Midbrain (tissue), 1 donor: ENCODE measurements at regions not wholly inside any gene's neighbourhood (a gene's known extent, or its start where the extent isn't known, plus 50 kb on each side); places are given as distances from the start of the nearest gene placed in this dataset.

ENCODE experiments used
- DNase-seq: peaks from one replicate; lab custom pipeline; 2025; lab: John Stamatoyannopoulos, UW

DNA sequence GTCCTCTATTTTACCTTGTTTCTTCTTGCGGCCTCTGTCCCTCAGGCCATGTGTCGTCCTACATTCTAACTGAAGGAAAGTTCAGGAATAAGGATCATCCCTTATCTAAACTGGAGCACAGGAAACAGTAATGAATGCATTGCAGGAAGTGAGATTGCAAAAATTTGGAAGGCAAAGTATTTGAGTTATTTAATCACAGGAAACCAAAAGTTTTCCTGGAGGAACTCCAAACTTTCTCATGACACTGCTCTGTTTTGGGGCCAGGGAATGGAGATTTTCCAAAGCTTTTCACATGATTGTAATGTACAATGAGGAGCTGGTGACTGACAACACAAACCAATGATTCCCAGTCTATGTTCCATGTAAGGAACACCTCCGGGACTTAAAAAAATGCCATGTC lies 57.8 kb upstream of the PLSCR4 start:
- no peak for DNase-seq

DNA sequence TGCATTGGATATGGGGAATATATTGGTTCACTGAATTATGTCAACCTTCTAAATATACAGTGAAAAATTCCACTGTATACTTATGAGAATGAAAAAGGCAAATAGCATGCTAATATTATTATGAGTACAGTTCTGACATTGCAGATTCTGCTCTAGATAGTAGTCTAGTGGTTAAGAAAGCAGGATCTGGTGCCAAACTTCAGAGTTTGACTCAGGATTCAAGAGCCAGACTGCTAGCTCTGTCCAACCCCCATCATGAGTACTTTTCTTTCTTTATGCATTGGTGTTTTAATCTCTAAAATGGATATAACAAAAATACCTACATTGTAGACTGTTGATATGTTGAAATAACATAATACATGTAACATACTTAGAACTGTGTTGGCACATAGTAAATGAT lies 57.3 kb upstream of the PLSCR4 start:
- DNase-seq: no peak

DNA sequence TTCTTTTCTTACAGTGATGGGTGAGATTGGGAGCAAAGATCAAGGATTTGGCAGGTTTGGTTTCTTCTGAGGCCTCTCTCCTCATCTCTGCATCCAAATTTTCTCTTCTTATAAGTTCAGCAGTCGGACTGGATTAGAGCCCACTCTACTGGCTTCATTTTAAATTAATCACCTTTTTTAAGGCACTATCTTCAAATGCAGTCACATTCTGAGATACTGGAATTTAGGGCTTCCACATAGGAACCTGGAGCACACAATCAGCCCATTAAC lies 56.5 kb upstream of the PLSCR4 start:
- no peak for DNase-seq

DNA sequence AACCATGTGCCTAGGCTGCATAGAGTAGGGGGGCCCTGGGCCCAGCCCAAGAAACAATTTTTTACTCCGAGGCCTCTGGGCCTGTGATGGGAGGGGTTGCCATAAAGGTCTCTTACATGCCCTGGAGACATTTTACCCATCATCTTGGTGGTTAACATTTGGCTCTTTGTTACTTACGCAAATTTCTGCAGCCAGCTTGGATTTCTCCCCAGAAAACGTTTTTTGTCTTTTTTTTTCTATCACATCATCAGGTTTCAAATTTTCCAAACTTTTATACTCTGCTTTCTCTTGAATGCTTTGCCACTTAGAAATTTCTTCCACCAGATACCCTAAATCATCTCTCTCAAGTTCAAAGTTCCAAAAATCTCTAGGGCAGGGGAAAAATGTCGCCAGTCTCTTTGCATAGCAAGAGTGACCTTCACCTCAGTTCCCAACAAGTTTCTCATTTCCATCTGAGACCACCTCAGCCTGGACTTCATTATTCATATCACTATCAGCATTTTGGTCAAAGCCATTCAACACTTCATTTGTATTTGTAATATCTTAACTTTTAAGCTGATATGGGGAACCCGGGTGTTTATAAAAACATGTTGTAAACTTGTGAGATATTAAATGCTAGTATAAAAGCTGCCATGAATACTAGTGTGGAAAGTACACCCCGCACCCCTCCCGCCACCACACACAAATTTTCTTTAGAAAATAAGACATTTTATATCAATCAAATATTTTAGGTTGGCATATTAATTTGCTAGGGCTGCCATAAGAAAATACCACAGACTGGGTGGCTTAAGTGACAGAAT lies 56.0 kb upstream of the PLSCR4 start:
- DNase-seq: no peak

DNA sequence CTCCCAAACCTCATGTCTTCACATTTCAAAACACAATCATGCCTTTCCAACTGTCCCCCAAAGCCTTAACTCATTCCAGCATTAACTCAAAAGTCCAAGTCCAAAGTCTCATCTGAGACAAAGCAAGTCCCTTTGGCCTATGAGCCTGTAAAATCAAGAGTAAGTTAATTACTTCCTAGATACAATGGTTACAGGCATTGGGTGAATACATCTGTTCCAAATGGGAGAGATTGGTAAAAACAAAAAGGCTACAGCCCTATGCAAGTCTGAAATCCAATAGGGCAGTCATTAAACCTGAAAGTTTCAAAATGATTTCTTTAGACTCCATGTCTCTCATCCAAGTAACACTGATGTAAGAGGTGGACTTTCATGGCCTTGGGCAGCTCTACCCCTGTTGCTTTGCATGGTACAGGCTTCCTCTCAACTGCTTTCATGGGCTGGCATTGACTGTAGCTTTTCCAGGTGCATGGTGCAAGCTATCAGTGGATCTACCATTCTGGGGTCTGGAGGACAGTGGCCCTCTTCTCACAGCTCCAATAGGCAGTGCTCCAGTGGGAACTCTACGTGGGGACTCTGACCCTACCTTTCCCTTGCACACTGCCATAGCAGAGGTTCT lies 55.0 kb upstream of the PLSCR4 start:
- no peak for DNase-seq

DNA sequence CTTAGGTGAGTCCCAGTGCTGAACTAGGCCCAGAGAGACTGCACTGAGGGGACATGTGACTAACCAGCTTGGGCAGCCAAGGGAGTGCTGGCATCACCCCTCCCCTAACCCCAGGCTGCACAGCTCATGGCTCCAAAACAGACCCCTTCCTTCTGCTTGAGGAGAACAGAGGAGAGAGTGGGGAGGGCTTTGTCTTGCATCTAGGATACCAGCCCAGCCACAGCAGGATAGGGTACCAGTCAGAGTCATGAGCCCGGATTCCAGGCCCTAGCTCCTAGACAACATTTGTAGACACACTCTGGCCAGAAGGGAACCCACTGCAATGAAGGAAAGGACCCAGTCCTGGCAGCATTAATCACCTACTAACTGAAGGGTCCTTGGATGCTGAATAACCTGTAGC lies 49.9 kb upstream of the PLSCR4 start:
- peak; percentile 14 for DNase-seq
